NOMO-1 (cell line): ENCODE measurements at regions not wholly inside any gene's neighbourhood (a gene's known extent, or its start where the extent isn't known, plus 50 kb on each side); places are given as distances from the start of the nearest gene placed in this dataset.
"Not testable (repeated sequence)": the region's sequence is repeated elsewhere in the genome, so short reads cannot be mapped to it uniquely, and the experiment has no call there.

Experiments used
- DNase-seq, 2 experiments: peaks; one replicate each; lab custom pipeline; 2025; ENCODE audit not compliant: unreplicated experiment in 2 of 2; lab: John Stamatoyannopoulos, UW

DNA sequence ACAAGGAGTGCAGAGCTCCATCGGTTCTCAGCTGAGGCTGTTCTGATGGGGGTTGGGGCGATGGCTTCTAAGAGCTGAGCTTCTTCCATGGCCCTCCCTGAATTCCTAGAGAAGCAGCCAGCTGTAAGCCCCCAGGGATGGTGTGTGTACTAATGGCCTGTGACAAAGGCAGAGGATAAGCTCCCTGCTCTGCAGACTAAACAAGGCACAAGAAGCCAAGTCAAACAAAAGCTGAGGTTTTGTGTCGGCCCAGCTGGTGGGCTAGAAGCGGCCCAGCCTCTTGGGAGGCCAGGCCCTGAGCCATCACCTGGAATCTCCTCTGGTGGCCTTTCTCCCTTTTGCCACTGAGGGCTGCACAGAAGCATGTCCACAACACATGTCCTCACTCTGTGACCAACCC, 75.0 kb upstream of the XPA start:
- DNase-seq, result no peak

DNA sequence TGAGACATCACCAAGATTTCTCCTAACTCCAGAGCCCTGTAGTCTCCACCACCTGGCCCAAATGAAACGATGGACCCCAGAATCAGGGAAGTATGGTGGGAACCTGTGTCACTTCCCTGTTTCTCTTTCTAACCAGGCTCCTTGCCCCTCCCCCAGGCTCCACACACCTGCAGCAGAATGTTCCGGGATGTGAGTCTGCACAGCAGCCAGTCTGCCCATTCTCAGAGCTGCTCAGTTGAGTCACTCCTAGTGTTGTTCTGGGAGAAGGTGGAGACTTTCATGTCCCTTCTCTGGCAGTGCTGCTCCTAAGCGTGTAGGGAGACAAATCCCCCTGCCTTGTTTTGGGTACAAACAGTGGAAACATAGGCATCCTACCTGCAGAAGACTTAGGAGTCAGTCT, 76.0 kb upstream of the XPA start:
- DNase-seq, result no peak

DNA sequence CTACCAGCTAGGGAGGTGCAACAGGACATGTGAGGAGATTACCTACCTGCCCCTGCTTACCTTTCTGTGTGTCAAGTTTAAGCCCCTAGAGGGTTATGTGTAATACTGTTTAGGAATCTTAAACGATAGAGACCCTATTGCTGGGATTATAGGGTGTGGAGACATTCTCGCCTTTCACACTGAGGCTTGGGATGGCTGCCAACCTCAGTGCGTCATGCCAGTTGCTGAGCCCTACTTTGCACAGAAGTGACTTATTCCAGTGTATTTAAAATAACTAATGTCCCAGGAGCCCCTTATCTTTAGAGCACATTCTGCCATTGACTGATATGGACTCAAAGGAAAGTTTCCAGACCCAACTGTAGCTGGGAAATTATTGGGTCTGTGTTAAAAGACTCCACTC, 76.6 kb upstream of the XPA start:
- no peak for DNase-seq

DNA sequence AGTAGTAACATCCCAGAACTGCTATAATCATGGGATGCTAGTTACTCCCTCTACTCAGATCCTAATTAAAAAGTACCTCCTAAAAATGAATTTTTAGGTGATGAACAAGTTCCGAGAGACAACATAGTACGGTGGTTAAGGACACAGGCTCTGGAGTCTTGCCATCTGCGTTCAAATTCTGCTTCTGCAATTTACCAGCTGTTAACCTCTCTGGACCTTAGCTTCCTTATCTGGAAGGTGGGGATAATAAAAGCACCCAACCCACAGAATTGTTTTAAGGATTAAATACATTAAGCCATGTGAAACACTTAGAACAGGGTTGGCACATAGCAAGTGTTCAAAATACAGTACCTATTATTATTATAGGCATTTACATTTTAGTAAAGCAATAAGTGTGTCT, 77.5 kb upstream of the XPA start:
- DNase-seq, result no peak

DNA sequence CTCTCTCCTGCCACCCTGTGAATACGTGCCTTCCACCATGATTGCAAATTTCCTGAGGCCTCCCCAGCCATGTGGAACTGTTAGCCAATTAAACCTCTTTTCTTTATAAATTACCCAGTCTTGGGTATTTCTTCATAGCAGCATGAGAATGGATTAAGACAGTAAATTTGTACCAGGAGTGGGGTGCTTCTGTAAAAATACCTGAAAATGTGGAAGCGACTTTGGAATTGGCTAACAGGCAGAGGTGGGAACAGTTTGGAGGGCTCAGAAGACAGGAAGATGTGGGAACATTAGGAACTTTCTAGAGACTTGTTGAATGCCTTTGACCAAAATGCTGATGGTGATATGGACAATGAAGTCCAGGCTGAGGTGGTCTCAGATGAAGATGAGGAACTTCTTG, 74.3 kb upstream of the FOXE1 start:
- DNase-seq, result not testable (repeated sequence)

- DNase-seq, result no peak
Measured at GRCh38 chr9:97779608-97780007, 73.4 kb upstream of the FOXE1 start.

DNA sequence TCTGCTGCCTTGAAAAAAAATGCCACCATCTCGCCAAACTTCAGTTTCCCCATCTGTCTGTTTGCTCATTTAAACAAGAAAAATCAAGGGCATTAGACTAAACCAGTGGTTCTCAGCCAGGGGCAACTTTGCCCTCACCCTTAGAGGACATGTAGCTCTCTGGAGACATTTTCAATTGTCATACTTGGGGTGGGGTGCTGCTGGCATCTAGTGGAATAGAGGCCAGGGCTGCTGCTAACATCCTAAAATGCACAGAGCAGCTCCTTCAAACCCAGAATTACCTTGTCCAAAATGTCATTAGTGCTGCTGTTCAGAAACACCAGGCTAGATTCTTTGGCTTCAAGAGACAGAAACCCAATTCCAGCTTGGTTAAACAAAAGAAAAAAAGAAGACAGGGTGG, 71.1 kb upstream of the FOXE1 start:
- DNase-seq, result no peak

GRCh38 chr9:97786341-97786740, 66.7 kb upstream of the FOXE1 start:
- DNase-seq, result no peak

GRCh38 chr9:97787551-97787950, 65.5 kb upstream of the FOXE1 start:
- DNase-seq, result no peak

DNA sequence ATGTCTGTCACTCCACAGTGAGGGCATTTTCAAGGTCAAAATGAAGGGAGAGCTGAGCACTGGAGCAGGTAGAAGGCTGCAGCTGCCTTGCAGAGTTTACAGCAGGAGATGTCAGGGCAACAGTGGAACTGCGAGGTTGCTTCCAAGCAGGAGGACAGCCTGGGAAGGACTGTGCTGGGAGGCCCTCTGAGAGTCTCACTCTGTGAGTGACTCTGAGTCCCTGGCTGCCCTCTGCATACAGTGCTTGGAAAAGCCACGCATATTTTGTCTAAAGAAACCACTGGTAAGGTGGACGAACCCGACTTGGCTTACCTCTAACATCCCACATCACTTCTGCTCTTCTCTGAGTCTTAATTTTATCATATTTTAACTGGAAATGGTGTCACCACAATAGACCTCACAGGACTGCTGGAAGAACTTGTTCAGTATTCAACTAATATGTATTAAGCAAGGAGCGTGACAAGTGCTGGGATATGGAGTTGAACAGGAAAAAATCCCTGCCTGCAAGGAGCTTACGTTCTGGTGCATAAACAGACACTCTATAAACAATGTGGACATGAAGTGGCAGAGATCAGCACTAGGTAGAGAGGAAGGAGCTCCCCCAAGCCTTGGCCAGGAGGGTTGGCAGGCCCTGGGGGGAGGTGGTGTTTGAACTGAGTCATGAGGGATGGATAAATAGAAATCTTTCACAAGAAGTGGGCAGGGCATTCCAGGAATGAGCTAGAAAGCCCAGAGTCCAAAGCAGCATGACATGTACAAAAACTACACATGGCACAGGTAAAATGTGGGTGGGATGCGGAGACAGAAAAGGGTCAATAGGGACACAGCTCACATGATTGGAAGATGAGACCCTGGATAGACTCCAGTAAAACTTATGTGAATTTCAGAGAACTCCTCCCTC, 64.0 kb upstream of the FOXE1 start:
- no peak for DNase-seq

DNA sequence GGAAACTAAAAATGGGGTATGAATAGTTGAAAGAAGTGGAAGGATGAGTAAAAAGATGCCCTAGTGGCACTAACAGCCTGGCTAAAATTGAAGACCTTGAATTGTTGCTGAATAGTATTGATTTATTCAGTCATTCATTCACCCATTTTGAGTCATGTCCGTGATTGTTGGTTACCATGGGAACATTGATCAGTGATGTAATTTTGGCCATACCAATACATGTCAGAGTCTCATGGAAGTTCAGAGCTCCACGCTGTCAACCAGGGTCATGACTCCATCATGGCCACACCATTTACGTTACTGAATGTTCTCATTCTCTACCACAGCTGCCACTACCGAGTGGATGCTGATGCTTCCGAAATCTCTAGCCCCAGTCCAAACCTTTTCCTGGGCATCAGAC, 62.5 kb upstream of the FOXE1 start:
- no peak for DNase-seq

GRCh38 chr9:97791542-97791941, 61.5 kb upstream of the FOXE1 start:
- DNase-seq, result no peak

GRCh38 chr9:97793067-97793466, 60.0 kb upstream of the FOXE1 start:
- no peak for DNase-seq

DNA sequence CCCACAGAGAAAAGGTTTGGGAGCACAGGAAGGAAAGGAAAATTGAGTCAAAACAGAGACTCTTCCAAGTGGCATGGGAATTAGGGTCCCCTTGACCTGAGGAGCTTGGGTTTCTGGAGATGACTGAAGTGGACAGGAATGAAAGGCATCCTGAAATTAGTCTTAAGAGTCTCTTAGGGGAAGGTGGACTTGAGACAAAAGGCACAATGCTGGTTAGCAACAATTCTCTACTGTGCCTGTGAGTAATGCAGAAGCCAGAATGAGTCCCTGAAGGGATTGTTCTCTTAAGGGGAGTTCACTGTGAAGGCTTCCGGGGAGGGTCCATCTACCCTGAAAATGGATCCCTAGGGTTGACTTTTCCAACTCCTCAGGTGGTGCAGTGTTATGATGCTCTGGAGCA, 58.4 kb upstream of the FOXE1 start:
- DNase-seq, result no peak

- DNase-seq, result not testable (repeated sequence)
Measured at GRCh38 chr9:97796176-97796575, 56.9 kb upstream of the FOXE1 start.

DNA sequence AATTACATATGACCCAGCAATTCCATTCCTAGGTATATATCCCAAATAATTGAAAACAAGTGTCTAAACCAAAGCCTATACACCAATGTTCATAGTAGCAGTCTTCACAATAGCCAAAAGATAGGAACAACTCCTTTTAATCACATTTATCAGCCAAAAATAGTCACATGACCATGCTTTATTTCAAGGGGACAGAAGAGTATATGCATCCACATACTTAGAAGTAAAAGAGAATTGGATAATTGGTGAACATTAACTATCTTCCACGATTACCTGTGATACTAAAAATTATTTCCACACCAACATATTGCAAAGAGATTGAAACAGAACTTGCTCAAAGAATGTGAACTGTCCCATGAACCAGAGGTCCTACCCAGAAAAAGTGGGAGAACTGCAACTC, 51.8 kb upstream of the FOXE1 start:
- DNase-seq, result no peak

DNA sequence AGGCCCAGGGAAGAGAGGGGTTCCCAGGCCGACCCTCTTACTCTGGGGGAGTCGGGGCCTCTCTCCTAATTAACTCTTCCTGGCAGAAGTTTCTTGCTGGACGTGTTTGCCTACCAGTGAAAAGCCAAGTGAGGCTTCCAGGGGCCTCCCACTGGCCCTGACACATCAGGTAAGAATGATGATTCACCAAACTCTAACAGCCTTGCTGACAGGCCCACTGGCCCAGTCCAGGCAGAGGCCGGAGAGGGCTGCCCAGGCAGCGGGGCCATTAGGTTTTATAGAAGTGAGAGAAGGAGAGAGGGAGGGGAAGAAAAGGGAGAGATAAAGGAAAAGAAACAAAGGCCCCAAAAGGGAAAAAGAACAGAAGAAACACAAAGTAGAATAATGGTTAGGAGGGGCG, 50.8 kb upstream of the FOXE1 start:
- DNase-seq, result no peak

GRCh38 chr9:97803167-97804058, 49.6 kb upstream of the FOXE1 start:
- peak; percentile 52 to 53 for DNase-seq
